Neural cell (in vitro differentiated cells): ENCODE measurements at regions not wholly inside any gene's neighbourhood (a gene's known extent, or its start where the extent isn't known, plus 50 kb on each side); places are given as distances from the start of the nearest gene placed in this dataset.

Experiments
- CTCF ChIP-seq: fragments of 450-650 bp; IDR thresholded peaks from 2 replicates; pipeline ENCODE4 v1.5.1; 2014; ENCODE audit warnings: antibody characterized with exemption, mild to moderate bottlenecking, moderate library complexity; ENCODE audit not compliant: poor library complexity, severe bottlenecking
- EZH2 ChIP-seq: fragments of 200-600, 300-800 bp; shearing (Covaris generic), sonication (generic); IDR thresholded peaks from 2 replicates; pipeline ENCODE4 v1.6.1; 2014; ENCODE audit warnings: antibody characterized with exemption, low read length, borderline replicate concordance, mild to moderate bottlenecking; ENCODE audit not compliant: insufficient read depth, poor library complexity, severe bottlenecking
- REST ChIP-seq: IDR thresholded peaks from 2 replicates; pipeline ENCODE4 v1.6.1; 2012; ENCODE audit warnings: borderline replicate concordance
- TAF1 ChIP-seq: IDR thresholded peaks from 2 replicates; pipeline ENCODE4 v1.6.1; 2012; ENCODE audit warnings: low read depth

- no peak for TF ChIP-seq REST
- no peak for TF ChIP-seq EZH2
- no peak for TF ChIP-seq CTCF
- no peak for TF ChIP-seq TAF1
These were observed 87.4 kb upstream of the RHOBTB1 start for GRCh38 chr10:61031341-61031740.
